ENCODE measurements at regions not wholly inside any gene's neighbourhood (a gene's known extent, or its start where the extent isn't known, plus 50 kb on each side); places are given as distances from the start of the nearest gene placed in this dataset.

- DNase-seq (ENCODE audit: low spot score), result no peak
Measured at GRCh38 chr18:29241199-29241598, 1064.3 kb upstream of the CDH2 start.

GRCh38 chr18:29234751-29235150, 1057.8 kb upstream of the CDH2 start:
- DNase-seq (ENCODE audit: low spot score), result peak; percentile 1

DNA sequence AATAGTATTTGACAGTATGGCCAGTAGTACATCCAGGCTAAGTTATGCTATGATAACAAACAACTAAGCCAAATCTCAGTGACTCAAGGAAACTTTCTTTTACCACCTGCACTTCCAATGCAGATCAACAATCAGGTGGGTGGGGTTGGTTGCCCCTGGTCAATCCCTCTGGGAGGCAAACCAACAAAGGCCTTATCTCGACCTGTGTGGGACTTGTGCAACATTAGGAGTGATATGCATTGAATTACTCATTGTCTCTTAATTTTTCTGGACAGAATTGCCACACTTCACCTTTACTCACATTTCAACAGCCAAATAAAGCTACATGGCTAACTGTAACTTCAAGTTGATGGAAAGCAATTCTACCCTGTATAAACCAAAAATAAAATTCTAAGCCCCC, 1049.3 kb upstream of the CDH2 start:
- no peak for DNase-seq (ENCODE audit: low spot score)

DNA sequence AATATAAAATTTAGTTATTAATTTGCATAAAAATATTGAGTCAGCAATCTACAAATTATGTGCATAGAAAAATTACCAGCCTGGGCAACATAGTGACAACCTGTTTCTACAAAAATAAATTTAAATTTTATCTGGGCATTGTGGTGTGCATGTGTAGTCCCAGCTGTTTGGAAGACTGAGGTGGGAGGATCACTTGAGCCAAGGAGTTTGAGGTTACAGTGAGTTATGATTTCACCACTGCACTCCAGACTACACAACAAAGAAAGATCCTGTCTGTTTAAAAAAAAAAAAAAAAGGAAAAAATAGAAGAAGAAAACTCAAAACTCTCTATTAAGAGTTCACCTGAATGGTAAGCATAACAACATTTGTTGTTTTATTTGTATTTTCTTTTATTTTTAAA, 1048.4 kb upstream of the CDH2 start:
- no peak for DNase-seq (ENCODE audit: low spot score)

- no peak for DNase-seq (ENCODE audit: low spot score)
Measured at GRCh38 chr18:29218091-29218490, 1041.2 kb upstream of the CDH2 start.

DNA sequence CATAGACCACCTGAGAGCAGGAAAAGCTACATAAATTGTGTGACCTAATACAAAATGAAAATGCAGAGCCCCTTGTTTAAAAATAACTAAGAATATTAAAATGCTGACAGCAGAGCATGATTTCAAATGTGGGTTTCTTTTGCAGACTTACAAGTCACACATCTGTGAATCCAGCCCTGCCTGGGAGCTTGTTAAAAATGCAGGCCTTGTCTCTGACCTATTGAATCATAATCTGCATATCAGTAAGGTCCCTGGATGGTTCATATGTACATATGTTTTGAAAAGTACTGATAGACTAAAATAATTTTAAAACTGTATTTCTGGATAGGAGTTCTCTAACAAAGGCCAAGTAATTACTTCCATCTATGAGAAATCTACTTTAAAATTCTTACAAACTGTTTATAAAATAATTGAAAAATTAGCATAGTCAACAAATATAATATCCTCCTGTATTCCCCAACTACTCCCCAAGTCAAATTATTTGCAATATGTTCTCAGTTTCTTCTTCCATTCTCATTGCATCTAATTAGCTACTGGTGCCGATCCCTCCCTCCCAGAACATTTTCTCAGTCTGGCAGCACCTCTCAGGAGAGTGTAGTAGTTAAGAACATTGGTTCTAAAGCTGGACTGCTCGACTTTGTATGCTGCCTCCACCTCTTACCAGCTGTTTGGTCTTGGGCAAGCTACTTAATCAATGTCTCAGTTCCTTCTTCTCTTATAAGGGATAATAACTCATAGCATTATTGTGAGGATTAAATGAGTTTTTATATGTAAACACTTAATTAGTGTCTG, 1040.4 kb upstream of the CDH2 start:
- DNase-seq (ENCODE audit: low spot score), result no peak

GRCh38 chr18:29198834-29199233, 1021.9 kb upstream of the CDH2 start:
- DNase-seq (ENCODE audit: low spot score), result no peak

GRCh38 chr18:29196307-29196706, 1019.4 kb upstream of the CDH2 start:
- DNase-seq (ENCODE audit: low spot score), result no peak

GRCh38 chr18:29191263-29191662, 1014.3 kb upstream of the CDH2 start:
- peak; percentile 49 for DNase-seq (ENCODE audit: low spot score)

- no peak for DNase-seq (ENCODE audit: low spot score)
Measured at GRCh38 chr18:29188760-29189159, 1011.8 kb upstream of the CDH2 start.

DNA sequence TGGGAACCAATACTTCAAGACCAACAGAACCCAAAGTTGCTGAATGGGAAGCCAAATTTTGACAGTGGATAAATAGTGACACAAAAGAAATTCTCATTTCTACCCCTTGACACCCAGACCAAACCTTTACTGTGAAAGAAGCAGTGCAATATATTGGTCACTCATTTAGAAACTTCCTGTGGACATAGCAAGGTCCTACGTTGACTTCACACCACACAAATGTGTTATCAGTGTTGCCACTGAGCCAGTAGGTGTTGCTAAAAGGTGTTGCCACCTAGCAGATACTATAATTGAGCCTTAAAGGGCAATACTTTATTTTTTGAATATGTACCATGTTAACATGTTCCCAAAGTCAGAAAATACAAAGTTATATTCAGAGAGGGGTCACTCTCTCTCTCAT, 1008.9 kb upstream of the CDH2 start:
- DNase-seq (ENCODE audit: low spot score), result no peak

DNA sequence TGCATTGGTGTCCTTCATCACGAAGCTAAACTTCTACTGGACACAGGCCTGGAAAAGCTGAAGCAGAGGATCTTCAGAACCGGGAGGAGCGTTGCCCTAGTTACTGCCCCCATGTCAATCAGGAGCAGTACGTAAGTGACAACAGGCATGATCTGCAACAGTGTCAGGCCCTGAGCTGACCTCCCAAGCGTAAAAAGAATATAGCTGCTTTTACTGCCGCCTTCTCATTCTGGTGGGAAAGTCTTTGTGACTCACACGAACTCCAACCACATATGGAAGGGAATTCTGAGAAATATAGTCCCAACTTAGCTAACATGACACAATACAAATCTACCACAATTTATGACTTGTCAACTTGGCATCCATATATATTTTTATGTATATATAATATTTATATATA, 1007.7 kb upstream of the CDH2 start:
- DNase-seq (ENCODE audit: low spot score), result no peak

DNA sequence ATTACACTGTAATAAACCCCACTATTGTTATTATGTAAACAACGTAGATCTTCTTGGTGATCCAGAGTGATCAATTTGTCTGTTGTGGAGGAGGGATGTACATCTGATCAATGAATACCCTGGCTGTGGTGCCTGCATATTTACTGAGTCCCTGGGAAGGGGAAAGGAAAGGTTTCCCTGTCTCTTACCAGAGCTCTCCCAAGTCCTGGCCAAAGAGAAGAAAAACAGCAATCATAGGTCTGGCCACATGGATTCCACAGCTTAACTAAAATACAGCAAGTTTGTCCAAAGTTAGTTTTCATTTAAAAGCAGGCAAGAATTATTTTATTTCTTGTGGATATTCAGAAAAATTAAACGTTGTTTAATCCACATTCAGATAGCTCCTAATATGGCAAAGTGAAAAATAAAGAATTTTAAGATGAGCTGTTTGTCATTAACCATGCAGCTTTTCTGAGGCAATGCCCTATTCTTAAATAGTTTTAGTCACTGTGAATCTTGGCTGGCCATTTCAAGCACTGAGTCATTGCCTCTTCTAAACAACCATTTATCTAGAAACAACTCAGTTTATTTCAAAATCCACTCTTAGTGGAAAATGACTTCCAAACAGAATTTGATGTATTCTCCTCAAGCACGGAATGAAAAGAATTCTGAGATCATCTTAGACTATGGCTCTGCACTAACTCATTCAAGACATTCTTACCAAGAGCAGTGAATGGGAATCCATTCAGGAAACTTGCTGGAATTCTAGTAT, 1004.4 kb upstream of the CDH2 start:
- peak; percentile 38 for DNase-seq (ENCODE audit: low spot score)

DNA sequence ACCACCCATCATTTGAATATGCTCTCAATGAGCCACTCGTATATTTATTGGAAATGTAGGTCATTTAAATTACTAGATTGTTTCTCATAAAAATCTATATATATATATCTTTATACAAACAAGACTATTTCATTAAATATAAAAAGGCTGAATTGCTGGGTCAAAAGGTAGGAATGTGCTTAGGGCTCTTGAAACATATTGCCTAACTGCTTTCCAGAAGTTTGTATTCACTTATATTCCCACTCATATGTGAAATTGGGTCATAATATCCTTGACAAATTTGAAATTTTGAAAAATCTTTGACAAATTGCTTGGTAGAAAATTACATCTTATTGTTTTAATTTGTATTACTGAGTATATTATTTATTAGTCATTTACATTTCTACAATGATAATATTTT, 999.8 kb upstream of the CDH2 start:
- no peak for DNase-seq (ENCODE audit: low spot score)

DNA sequence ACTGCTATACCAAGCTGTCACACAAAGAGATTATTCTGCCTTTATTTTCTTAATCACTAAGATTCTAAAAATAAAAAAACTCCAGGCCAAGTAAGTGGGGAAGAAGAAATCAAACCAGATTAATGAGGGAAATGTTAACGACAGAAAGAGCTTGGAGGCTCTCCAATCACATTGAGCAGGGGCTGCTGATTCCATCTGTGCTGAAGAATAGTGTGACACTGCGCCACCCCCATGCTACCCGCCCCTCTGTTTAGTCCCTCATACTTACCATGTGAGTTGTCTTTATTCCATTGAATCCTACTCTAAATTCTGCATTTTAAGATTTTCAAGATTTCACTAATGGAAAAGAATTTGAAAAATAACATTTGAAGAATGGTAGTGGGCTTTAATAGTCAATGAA, 998.0 kb upstream of the CDH2 start:
- DNase-seq (ENCODE audit: low spot score), result no peak

DNA sequence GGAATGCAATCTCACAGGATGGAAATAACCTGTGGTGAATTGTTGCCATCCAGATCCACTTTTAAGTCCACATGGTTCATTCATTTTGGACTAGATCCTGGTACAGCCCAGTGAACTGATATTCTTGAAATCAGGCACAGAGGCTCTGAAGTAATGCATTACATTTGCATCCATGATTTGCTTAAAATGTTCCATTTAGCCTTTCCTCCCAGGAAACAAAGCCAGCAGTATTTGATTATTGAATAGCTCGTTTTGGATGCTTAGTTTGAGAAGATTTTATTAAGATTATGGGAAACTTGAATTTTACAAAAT, 995.8 kb upstream of the CDH2 start:
- no peak for DNase-seq (ENCODE audit: low spot score)

DNA sequence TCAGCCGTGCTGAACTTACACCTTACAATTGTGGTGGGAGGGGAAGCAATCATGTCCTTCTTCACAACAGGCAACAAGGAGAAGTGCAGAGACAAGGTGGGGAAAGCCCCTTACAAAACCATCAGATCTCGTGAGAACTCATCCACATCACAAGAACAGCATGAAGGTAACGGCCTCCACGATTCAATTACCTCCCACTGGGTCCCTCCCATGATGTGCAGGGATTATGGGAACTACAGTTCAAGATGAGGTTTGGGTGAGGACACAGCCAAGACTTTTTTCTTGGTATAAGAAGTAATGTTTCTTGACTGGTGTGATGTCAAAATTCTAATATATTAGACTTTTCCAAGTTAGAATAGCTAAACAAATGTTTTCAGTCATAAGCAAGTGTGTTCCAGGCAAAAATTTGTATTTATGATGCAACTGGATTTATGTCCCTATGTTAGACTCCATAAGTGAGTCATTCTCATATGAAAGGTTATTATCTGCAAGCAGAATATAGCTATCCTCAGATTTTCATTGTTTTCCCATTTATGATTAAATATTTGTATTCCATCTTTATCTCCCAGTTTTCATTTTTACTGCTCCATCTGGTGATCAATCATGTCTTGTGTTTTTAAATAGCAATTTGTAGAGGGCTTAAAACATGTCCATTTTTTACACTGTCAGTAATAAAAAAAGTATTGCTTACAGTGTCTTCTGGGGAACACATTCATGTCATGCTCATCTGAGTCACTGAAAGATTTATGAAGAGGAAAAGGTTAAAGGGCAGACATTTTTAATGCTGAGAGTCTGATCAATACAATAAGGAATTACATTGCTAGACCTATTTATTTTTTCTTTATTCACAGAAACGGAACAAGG, 995.2 kb upstream of the CDH2 start:
- DNase-seq (ENCODE audit: low spot score), result no peak

GRCh38 chr18:29169599-29169998, 992.7 kb upstream of the CDH2 start:
- DNase-seq (ENCODE audit: low spot score), result no peak

DNA sequence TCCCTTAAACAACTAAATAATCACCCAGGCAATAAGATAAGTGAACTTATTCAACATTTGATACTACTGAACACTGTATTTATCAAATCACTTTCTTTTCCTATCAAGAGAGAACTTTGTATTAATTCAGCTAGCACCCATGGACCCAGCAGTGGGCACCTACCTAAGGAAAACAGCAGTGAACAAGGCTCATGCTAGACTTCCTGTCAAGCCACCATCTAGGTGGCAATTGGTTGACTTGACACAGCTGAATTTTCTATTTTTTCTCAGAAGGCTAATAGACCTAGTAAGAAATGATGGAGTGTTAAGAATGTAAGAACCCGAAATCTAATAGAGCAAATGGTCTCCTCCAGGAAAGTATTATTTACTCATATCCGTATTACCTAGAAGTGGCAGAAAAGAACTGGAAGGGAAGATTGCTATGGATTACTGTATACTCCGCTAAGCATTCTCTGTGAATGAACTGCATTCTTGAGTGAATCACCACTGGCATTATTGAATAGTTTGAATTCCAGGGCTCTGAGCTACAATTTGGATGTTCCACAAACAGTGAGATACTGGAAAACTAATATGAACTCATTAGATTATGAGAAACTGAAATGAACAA, 988.2 kb upstream of the CDH2 start:
- DNase-seq (ENCODE audit: low spot score), result peak; percentile 43

DNA sequence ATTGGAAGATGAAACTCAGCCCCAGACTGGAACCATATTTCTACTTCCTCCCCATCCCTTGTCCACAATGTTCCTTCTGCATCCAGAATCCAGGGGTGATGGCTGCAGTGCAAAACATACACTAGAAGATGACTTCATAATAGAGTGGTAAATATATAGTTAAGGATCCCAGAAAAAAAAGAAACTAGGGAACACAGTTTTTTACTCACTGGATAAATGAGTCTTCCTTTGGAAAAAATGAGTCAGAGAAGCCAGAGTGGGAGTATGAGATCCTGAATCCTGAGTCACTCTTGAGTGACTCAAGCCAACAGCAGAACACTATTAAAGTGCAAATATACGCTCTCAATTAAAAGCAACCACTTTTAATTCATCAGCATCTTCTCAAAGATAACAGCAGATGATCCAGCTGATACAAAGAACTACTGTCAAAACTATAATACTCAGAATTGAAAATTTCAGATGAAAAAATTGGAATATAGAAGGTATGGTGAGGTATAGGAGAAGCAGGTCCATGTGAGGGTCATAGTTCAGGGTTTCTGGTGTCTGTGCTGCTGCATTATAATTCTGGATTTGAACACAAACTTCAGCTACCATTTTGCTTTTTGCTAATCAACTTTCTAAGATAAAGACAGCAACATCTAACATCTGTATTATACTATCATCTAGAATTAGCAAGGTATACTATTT, 987.2 kb upstream of the CDH2 start:
- DNase-seq (ENCODE audit: low spot score), result peak; percentile 65

- no peak for DNase-seq (ENCODE audit: low spot score)
Measured at GRCh38 chr18:29163596-29163995, 986.7 kb upstream of the CDH2 start.

- DNase-seq (ENCODE audit: low spot score), result no peak
Measured at GRCh38 chr18:29161429-29161828, 984.5 kb upstream of the CDH2 start.
